B cell (primary cell): ENCODE measurements at regions not wholly inside any gene's neighbourhood (a gene's known extent, or its start where the extent isn't known, plus 50 kb on each side); places are given as distances from the start of the nearest gene placed in this dataset.

Experiments
- ATAC-seq: fragments of 200-7000 bp; cut with Tn5 transposase; one replicate; pipeline ENCODE4 v1.10.0; 2021; ENCODE audit warnings: low read depth, mild to moderate bottlenecking, moderate number of reproducible peaks, moderate library complexity
- CTCF ChIA-PET: fragments of 350-600 bp; sonication (Branson Sonifier 250); formaldehyde crosslinking; loops from one replicate; lab custom pipeline; 2021; ENCODE audit warnings: antibody characterized with exemption, inconsistent platforms; lab: Charles Lee
- POLR2A ChIA-PET: fragments of 350-600 bp; sonication (Branson Sonifier 250); formaldehyde crosslinking; loops from one replicate; lab custom pipeline; 2021; ENCODE audit warnings: antibody characterized with exemption; lab: Charles Lee
- DNase-seq: peaks from one replicate; pipeline ENCODE4 v3.0.0; 2013
- H2AFZ ChIP-seq: 2 replicates; pipeline ENCODE4 v1.6.1; 2012; ENCODE audit warnings: mild to moderate bottlenecking, low read depth, low read length; ENCODE audit not compliant: insufficient read depth, poor library complexity, severe bottlenecking
- H3K27ac ChIP-seq, 2 donors: 1 replicate in 1 of 2; 2 replicates in 1 of 2; pipeline ENCODE4 v1.5.1; 2012 to 2013; ENCODE audit warnings: low read length in 2 of 2, mild to moderate bottlenecking in 2 of 2, moderate library complexity in 1 of 2
- H3K27me3 ChIP-seq, 4 experiments: fragments of 200-600 bp in 1 of 4; sonication (generic) in 1 of 4; replicated peaks in 1 of 4; 1 replicate in 2 of 4; 2 replicates in 2 of 4; pipeline versions ENCODE4 v1.6.1 to v1.7.0; 2013 to 2016; ENCODE audit warnings: low read length in 3 of 4, mild to moderate bottlenecking in 2 of 4, mixed read lengths in 1 of 4, moderate library complexity in 1 of 4; ENCODE audit not compliant: insufficient read depth in 4 of 4, control insufficient read depth in 3 of 4; ENCODE audit errors: control extremely low read depth in 1 of 4
- H3K36me3 ChIP-seq, 2 experiments: replicated peaks in 1 of 2; 1 replicate in 1 of 2; 2 replicates in 1 of 2; pipeline versions ENCODE4 v1.6.1 to v1.7.1; 2013; ENCODE audit warnings: low read length in 1 of 2; ENCODE audit not compliant: insufficient read depth in 2 of 2, control insufficient read depth in 1 of 2; ENCODE audit errors: control extremely low read depth in 1 of 2, extremely low read depth in 1 of 2
- H3K4me1 ChIP-seq, 2 donors: fragments of 200-600 bp in 1 of 2; sonication (generic) in 1 of 2; 1 replicate in 1 of 2; 2 replicates in 1 of 2; pipeline versions ENCODE4 v1.5.1 to v1.6.1; 2013 to 2017; ENCODE audit warnings: low read length in 2 of 2; ENCODE audit not compliant: control insufficient read depth in 2 of 2, insufficient read depth in 2 of 2
- H3K4me2 ChIP-seq: replicated peaks from 2 replicates; pipeline ENCODE3; 2012; ENCODE audit warnings: mild to moderate bottlenecking, low read depth, low read length; ENCODE audit not compliant: poor library complexity, severe bottlenecking
- H3K4me3 ChIP-seq, 5 experiments: fragments of 200-600 bp in 1 of 5; sonication (generic) in 1 of 5; 1 replicate in 3 of 5; 2 replicates in 2 of 5; pipeline versions ENCODE4 v1.5.1 to v1.7.0; 2011 to 2016; ENCODE audit warnings: low read length in 4 of 5, mild to moderate bottlenecking in 4 of 5, low read depth in 2 of 5, control low read depth in 1 of 5, moderate library complexity in 1 of 5; ENCODE audit not compliant: insufficient read depth in 1 of 5; ENCODE audit errors: control extremely low read depth in 1 of 5, extremely low read depth in 1 of 5
- H3K79me2 ChIP-seq: fragments of 200-600 bp; sonication (generic); one replicate; pipeline ENCODE4 v1.6.0; 2016; ENCODE audit warnings: low read length; ENCODE audit not compliant: control insufficient read depth, insufficient read depth
- H3K9ac ChIP-seq: fragments of 200-600 bp; sonication (generic); 2 replicates; pipeline ENCODE4 v1.6.1; 2017; ENCODE audit warnings: mild to moderate bottlenecking, low read length, moderate library complexity
- H3K9me3 ChIP-seq, 3 donors: one replicate each; pipeline versions ENCODE4 v1.6.1 to v1.7.1; 2013; ENCODE audit warnings: low read length in 2 of 3; ENCODE audit not compliant: control insufficient read depth in 2 of 3, insufficient read depth in 1 of 3; ENCODE audit errors: control extremely low read depth in 1 of 3
- H4K20me1 ChIP-seq: 2 replicates; pipeline ENCODE4 v1.6.0; 2012; ENCODE audit warnings: mild to moderate bottlenecking, low read length; ENCODE audit not compliant: insufficient read depth, control insufficient read depth, poor library complexity, severe bottlenecking
- H3K27ac Mint-ChIP-seq: one replicate; pipeline ENCODE4 v1.8.0; 2021; ENCODE audit warnings: mixed read lengths
- H3K27me3 Mint-ChIP-seq: one replicate; pipeline ENCODE4 v1.8.0; 2021; ENCODE audit warnings: mixed read lengths
- H3K4me1 Mint-ChIP-seq: one replicate; pipeline ENCODE4 v1.8.0; 2021; ENCODE audit warnings: mixed read lengths
- H3K4me3 Mint-ChIP-seq: one replicate; pipeline ENCODE4 v1.8.0; 2021; ENCODE audit warnings: mixed read lengths
- H3K9me3 Mint-ChIP-seq: one replicate; pipeline ENCODE4 v1.8.0; 2022; ENCODE audit warnings: mixed read lengths; ENCODE audit not compliant: insufficient read depth
- EZH2 ChIP-seq: IDR thresholded peaks from 2 replicates; pipeline ENCODE4 v1.6.1; 2012; ENCODE audit warnings: borderline replicate concordance, low read depth, mild to moderate bottlenecking, moderate library complexity, low read length; ENCODE audit not compliant: insufficient read depth, poor library complexity, severe bottlenecking
- WGBS: methylation state at CpG from one replicate; pipeline ENCODE4 v1.1.5; 2013; ENCODE audit warnings: missing lambda C conversion rate; ENCODE audit not compliant: insufficient coverage; 5-methylcytosine and 5-hydroxymethylcytosine counted together
- intact Hi-C: fragments of 100-400 bp; cut with micrococcal nuclease; formaldehyde crosslinking; loops from one replicate; pipeline ENCODE4 v1.10.0; 2022
- TF ChIP-seq, protein P1 (sequence below): fragments of 200-600 bp; IDR thresholded peaks from one replicate; pipeline ENCODE4 v1.8.0; 2022; ENCODE audit warnings: antibody characterized with exemption, mild to moderate bottlenecking

- Histone ChIP-seq H3K4me2 (no peak overlapping the region), H3K4me1 (no peaks in the 10 kb centered on the region), H3K79me2 (no peaks in the 10 kb centered on the region), H4K20me1 (no peaks in the 10 kb centered on the region), H3K9ac (no peak overlapping the region), H2AFZ (no peak overlapping the region), H3K27me3 (no peaks in the 10 kb centered on the region), H3K9me3 (peaks cover 0 to 3% (median 0%) of the 10 kb centered on the region in 3 donors), H3K4me3 (no peak overlapping the region), H3K27ac (no peak overlapping the region), H3K36me3 (no peaks in the 10 kb centered on the region)
- H3K4me1 Mint-ChIP-seq, result no peaks in the 10 kb centered on the region
- DNase-seq (no peak), ATAC-seq (no peak)
- ChIA-PET POLR2A (no interaction called here), CTCF (no interaction called here)
- H3K4me3 Mint-ChIP-seq, result no peak overlapping the region
- intact Hi-C loops, result no loop called here
- H3K9me3 Mint-ChIP-seq, result peaks cover 5% of the 10 kb centered on the region
- WGBS, result no CpG with 5 or more reads among the region's 1 CpG
- H3K27ac Mint-ChIP-seq, result no peak overlapping the region
- no peaks in the 10 kb centered on the region for H3K27me3 Mint-ChIP-seq
- TF ChIP-seq, protein P1, sequence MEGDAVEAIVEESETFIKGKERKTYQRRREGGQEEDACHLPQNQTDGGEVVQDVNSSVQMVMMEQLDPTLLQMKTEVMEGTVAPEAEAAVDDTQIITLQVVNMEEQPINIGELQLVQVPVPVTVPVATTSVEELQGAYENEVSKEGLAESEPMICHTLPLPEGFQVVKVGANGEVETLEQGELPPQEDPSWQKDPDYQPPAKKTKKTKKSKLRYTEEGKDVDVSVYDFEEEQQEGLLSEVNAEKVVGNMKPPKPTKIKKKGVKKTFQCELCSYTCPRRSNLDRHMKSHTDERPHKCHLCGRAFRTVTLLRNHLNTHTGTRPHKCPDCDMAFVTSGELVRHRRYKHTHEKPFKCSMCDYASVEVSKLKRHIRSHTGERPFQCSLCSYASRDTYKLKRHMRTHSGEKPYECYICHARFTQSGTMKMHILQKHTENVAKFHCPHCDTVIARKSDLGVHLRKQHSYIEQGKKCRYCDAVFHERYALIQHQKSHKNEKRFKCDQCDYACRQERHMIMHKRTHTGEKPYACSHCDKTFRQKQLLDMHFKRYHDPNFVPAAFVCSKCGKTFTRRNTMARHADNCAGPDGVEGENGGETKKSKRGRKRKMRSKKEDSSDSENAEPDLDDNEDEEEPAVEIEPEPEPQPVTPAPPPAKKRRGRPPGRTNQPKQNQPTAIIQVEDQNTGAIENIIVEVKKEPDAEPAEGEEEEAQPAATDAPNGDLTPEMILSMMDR, result no peak
- TF ChIP-seq EZH2, result no peak
These were observed 1443.4 kb downstream of the ARAP2 start for GRCh38 chr4:34800953-34801352.

DNA sequence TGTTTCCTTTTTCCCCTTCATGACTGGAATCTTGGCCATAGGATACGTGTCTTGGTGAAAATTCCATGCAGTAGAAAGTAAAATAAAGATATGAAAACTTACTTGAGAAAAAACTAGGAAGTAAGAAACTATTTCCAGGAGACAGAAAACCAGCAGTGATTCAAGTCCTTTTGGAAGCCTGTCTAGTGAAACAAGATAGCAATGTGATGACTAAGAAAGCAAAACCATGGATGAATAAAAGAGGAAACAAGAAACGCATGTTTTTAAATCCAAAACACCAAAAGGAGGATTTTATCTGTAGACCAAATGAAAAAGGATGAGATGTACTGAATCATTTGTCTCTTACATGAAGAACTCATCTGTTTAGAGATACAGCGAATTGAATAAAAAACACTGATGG, 1430.0 kb downstream of the ARAP2 start:
- TF ChIP-seq EZH2, result no peak
- TF ChIP-seq, protein P1, result no peak
- Mint-ChIP-seq H3K27ac (no peak overlapping the region), H3K9me3 (no peaks in the 10 kb centered on the region), H3K4me3 (no peak overlapping the region), H3K27me3 (no peaks in the 10 kb centered on the region), H3K4me1 (no peaks in the 10 kb centered on the region)
- Histone ChIP-seq H3K27ac (no peak overlapping the region), H3K4me2 (no peak overlapping the region), H3K9me3 (peaks cover 0 to 8% (median 0%) of the 10 kb centered on the region in 3 donors), H4K20me1 (no peaks in the 10 kb centered on the region), H3K27me3 (no peaks in the 10 kb centered on the region), H3K36me3 (no peaks in the 10 kb centered on the region), H2AFZ (no peak overlapping the region), H3K4me1 (no peaks in the 10 kb centered on the region), H3K4me3 (no peak overlapping the region), H3K9ac (no peak overlapping the region), H3K79me2 (no peaks in the 10 kb centered on the region)
- CTCF ChIA-PET, result no interaction called here
- POLR2A ChIA-PET, result no interaction called here
- DNase-seq (no peak), ATAC-seq (no peak)
- no CpG with 5 or more reads among the region's 3 CpGs for WGBS
- intact Hi-C loops, result no loop called here
